K562 (cell line): ENCODE measurements at regions not wholly inside any gene's neighbourhood (a gene's known extent, or its start where the extent isn't known, plus 50 kb on each side); places are given as distances from the start of the nearest gene placed in this dataset.

ENCODE experiments used
- ATF7 ChIP-seq: fragments of 450-650 bp; IDR thresholded peaks from 2 replicates; pipeline ENCODE4 v1.7.1; 2014; ENCODE audit warnings: mild to moderate bottlenecking, moderate library complexity
- BRD4 ChIP-seq: fragments of 200-600 bp; sonication (generic); IDR thresholded peaks from 2 replicates; pipeline ENCODE4 v1.6.1; 2017; ENCODE audit warnings: inconsistent platforms
- CBFA2T2 ChIP-seq: fragments of 450-650 bp; conservative IDR thresholded peaks from 2 replicates; pipeline ENCODE4 v1.6.1; 2017; ENCODE audit warnings: mild to moderate bottlenecking
- CBX3 ChIP-seq, 2 experiments: IDR thresholded peaks; 1 replicate in 1 of 2; 2 replicates in 1 of 2; pipeline ENCODE4 v1.6.1; 2012; ENCODE audit warnings: inconsistent platforms in 2 of 2, low read length in 2 of 2, borderline replicate concordance in 1 of 2, control low read depth in 1 of 2
- DNMT1 ChIP-seq: fragments of 450-650 bp; IDR thresholded peaks from 2 replicates; pipeline ENCODE4 v1.6.1; 2016; ENCODE audit warnings: antibody characterized with exemption, mild to moderate bottlenecking
- ELF4 ChIP-seq: fragments of 450-650 bp; formaldehyde crosslinking; IDR thresholded peaks from 2 replicates; pipeline ENCODE4 v1.4.0; 2022; ENCODE audit warnings: missing genetic modification characterization
- FOXA3 ChIP-seq, 2 experiments: fragments of 450-650 bp in 1 of 2; sonication (generic) in 1 of 2; formaldehyde crosslinking; IDR thresholded peaks in 1 of 2; conservative IDR thresholded peaks in 1 of 2; 2 replicates each; pipeline versions ENCODE4 v1.4.0 to v1.8.0; 2020 to 2022; ENCODE audit warnings: mild to moderate bottlenecking in 2 of 2, missing genetic modification reagents in 1 of 2
- GABPB1 ChIP-seq: sonication (generic); formaldehyde crosslinking; IDR thresholded peaks from 2 replicates; pipeline ENCODE4 v1.8.0; 2022; ENCODE audit warnings: mild to moderate bottlenecking, missing genetic modification reagents
- GABPB2 ChIP-seq: fragments of 250-450 bp; sonication (Bioruptor Pico); conservative IDR thresholded peaks from 2 replicates; pipeline ENCODE4 v1.5.1; 2021; ENCODE audit warnings: mild to moderate bottlenecking
- HNRNPUL1 ChIP-seq: fragments of 200-400 bp; formaldehyde crosslinking; IDR thresholded peaks from 2 replicates; pipeline ENCODE4 v1.6.1; 2017; ENCODE audit warnings: low read length
- MBD1 ChIP-seq: fragments of 250-450 bp; sonication (Bioruptor Pico); IDR thresholded peaks from 2 replicates; pipeline ENCODE4 v1.8.0; 2022; ENCODE audit warnings: inconsistent platforms
- NBN ChIP-seq: fragments of 450-650 bp; IDR thresholded peaks from 2 replicates; pipeline ENCODE4 v1.6.1; 2016; ENCODE audit warnings: low read depth, mild to moderate bottlenecking
- PHF8 ChIP-seq: fragments of 200-600 bp; sonication (generic); IDR thresholded peaks from 2 replicates; pipeline ENCODE4 v1.6.1; 2012; ENCODE audit warnings: mixed run types, mild to moderate bottlenecking, inconsistent platforms, low read length, moderate library complexity, borderline replicate concordance
- PKNOX1 ChIP-seq: fragments of 450-650 bp; IDR thresholded peaks from 2 replicates; pipeline ENCODE4 v1.6.1; 2016
- POLR2B ChIP-seq: fragments of 450-650 bp; IDR thresholded peaks from 2 replicates; pipeline ENCODE4 v1.6.1; 2018; ENCODE audit warnings: low read depth; ENCODE audit not compliant: partially characterized antibody
- PRPF4 ChIP-seq: fragments of 200-400 bp; formaldehyde crosslinking; IDR thresholded peaks from one replicate; pipeline ENCODE4 v1.6.1; 2017; ENCODE audit warnings: low read length, low read depth, mild to moderate bottlenecking; ENCODE audit not compliant: insufficient read depth, poor library complexity, severe bottlenecking
- SIRT6 ChIP-seq: IDR thresholded peaks from one replicate; pipeline ENCODE4 v1.6.1; 2012; ENCODE audit warnings: low read depth, mild to moderate bottlenecking, control low read depth, inconsistent platforms, low read length, moderate library complexity
- SNAPC5 ChIP-seq: fragments of 250-450 bp; sonication (Bioruptor Pico); IDR thresholded peaks from 2 replicates; pipeline ENCODE4 v1.8.0; 2021; ENCODE audit warnings: moderate library complexity, mild to moderate bottlenecking, inconsistent platforms
- TAF15 ChIP-seq: fragments of 200-400 bp; formaldehyde crosslinking; IDR thresholded peaks from 2 replicates; pipeline ENCODE4 v1.6.1; 2017; ENCODE audit warnings: mild to moderate bottlenecking, low read depth, low read length, moderate library complexity
- U2AF2 ChIP-seq: fragments of 200-400 bp; formaldehyde crosslinking; optimal IDR thresholded peaks from 2 replicates; pipeline ENCODE3; 2017; ENCODE audit warnings: low read depth, mild to moderate bottlenecking, low read length
- ZBTB49 ChIP-seq: sonication (generic); formaldehyde crosslinking; IDR thresholded peaks from 2 replicates; pipeline ENCODE4 v1.8.0; 2022; ENCODE audit warnings: missing genetic modification reagents, mild to moderate bottlenecking, borderline replicate concordance
- ZFP36 ChIP-seq: fragments of 150-350 bp; IDR thresholded peaks from 2 replicates; pipeline ENCODE4 v1.6.1; 2018; ENCODE audit warnings: low read length, low read depth; ENCODE audit not compliant: partially characterized antibody
- ZFX ChIP-seq: sonication (generic); formaldehyde crosslinking; IDR thresholded peaks from 2 replicates; pipeline ENCODE4 v1.8.0; 2022; ENCODE audit warnings: mild to moderate bottlenecking, missing genetic modification reagents, moderate library complexity
- ZNF511 ChIP-seq: sonication (generic); formaldehyde crosslinking; IDR thresholded peaks from 2 replicates; pipeline ENCODE4 v1.8.0; 2022; ENCODE audit warnings: mild to moderate bottlenecking, missing genetic modification reagents
- ZNF584 ChIP-seq: fragments of 200-800 bp; sonication (Bioruptor generic); IDR thresholded peaks from 2 replicates; pipeline ENCODE4 v1.6.1; 2016; ENCODE audit warnings: low read depth, mild to moderate bottlenecking, missing genetic modification characterization, missing compliant biosample characterization
- ZNF668 ChIP-seq: fragments of 250-450 bp; sonication (Bioruptor Pico); IDR thresholded peaks from 2 replicates; pipeline ENCODE4 v1.8.0; 2022; ENCODE audit warnings: mild to moderate bottlenecking, inconsistent platforms

- TF ChIP-seq ZNF511 (no peak), SNAPC5 (no peak), GABPB1 (no peak), GABPB2 (CRISPR knock-in tag) (no peak), CBFA2T2 (no peak), TAF15 (no peak), POLR2B (no peak), ZNF668 (CRISPR knock-in tag) (no peak), HNRNPUL1 (no peak), PRPF4 (no peak), ZFP36 (no peak), ELF4 (CRISPR knock-in tag) (no peak), PKNOX1 (no peak), U2AF2 (no peak), SIRT6 (no peak), CBX3 (IDR thresholded peaks at IDR 0.05; ENCODE audit: borderline replicate concordance in 1 of 2, low read length in 2 of 2) (peak in 1 of 2 experiments; percentile 94; a peak in 1 of 3 replicates), ZNF584 (no peak), FOXA3 (CRISPR knock-in tag; conservative IDR thresholded peaks at IDR 0.05 in 1 of 2, IDR thresholded peaks at IDR 0.05 in 1 of 2) (no peak), NBN (no peak), BRD4 (no peak), ZBTB49 (CRISPR knock-in tag) (no peak), PHF8 (no peak), ZFX (CRISPR knock-in tag) (peak; percentile 19; the same call in 1 of the 2 replicates), DNMT1 (no peak), MBD1 (CRISPR knock-in tag) (no peak), ATF7 (no peak)
These were observed 181.4 kb upstream of the ETV3 start (continued) for GRCh38 chr1:157319567-157319966.
